Hepatocyte (in vitro differentiated cells): ENCODE measurements at regions not wholly inside any gene's neighbourhood (a gene's known extent, or its start where the extent isn't known, plus 50 kb on each side); places are given as distances from the start of the nearest gene placed in this dataset.

Experiments
- CTCF ChIP-seq: fragments of 200-600 bp; sonication (generic); IDR thresholded peaks from 2 replicates; pipeline ENCODE4 v1.5.1; 2016; ENCODE audit warnings: antibody characterized with exemption, mild to moderate bottlenecking; ENCODE audit not compliant: poor library complexity
- EZH2 ChIP-seq: fragments of 200-600 bp; sonication (generic); IDR thresholded peaks from 2 replicates; pipeline ENCODE4 v1.6.1; 2016; ENCODE audit warnings: antibody characterized with exemption, mild to moderate bottlenecking, borderline replicate concordance
- EZH2phosphoT487 ChIP-seq: fragments of 200-600 bp; sonication (generic); IDR thresholded peaks from one replicate; pipeline ENCODE4 v1.6.1; 2018; ENCODE audit warnings: antibody characterized with exemption, mild to moderate bottlenecking, low read depth, moderate library complexity; ENCODE audit not compliant: unreplicated experiment, severe bottlenecking

GRCh38 chr4:11535333-11535732 is 106.6 kb upstream of the HS3ST1 start:
- TF ChIP-seq CTCF = no peak
- no peak for TF ChIP-seq EZH2phosphoT487
- TF ChIP-seq EZH2 = no peak
